ENCODE measurements at regions not wholly inside any gene's neighbourhood (a gene's known extent, or its start where the extent isn't known, plus 50 kb on each side); places are given as distances from the start of the nearest gene placed in this dataset.

DNA sequence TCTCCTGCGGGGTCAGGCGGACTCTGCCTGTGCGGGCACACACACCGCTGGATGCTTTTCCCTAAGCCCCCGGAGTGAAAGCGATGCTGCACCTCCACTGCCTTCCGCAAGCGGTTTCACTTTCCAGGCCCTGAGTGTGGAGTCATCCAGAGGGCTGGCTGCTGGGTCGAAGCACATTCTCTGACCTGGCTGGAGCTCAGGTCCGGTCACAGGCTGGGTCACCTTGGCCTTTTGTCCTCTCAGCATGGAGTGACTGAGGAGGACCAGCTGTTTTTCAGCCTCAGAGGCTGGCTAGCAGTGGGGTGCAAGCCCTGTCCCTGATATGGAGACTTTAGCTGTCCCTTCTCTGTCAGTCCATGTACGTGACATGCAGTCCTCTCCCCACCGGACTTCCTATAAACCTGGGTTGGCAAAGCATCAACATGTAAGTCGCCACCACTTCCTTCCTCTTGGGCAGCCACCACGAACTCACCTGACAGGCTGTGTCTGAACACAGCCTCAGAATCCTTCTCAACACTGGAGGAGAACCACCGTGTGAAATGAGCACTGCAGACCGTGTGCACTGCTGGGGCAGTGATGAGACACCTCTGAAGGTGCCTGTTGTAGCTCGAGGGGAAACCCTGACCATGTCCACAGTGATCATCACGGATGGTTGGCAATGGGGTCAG, 51.3 kb downstream of the GADD45G start:
- no peak for DNase-seq (ENCODE audit: low read depth)

DNA sequence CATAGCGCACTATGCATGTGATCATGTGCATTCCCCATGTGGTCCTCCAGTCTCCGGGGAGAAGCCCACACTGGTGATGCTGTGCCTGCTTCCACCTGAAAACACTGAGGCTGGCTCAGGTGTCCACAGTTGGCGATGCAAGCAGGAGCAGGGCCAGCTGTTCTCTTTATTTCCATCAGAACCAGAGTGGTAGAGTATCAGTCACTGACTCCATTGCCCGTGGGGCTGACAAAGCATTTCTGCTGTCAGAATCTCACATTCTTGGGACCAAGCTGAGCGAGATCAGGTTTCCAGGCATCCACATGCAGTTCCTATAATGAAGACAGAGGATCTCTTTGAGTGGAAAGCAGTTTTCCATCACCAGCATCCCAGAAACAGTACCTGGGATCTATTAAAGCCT, 52.5 kb downstream of the GADD45G start:
- DNase-seq (ENCODE audit: low read depth): no peak

DNA sequence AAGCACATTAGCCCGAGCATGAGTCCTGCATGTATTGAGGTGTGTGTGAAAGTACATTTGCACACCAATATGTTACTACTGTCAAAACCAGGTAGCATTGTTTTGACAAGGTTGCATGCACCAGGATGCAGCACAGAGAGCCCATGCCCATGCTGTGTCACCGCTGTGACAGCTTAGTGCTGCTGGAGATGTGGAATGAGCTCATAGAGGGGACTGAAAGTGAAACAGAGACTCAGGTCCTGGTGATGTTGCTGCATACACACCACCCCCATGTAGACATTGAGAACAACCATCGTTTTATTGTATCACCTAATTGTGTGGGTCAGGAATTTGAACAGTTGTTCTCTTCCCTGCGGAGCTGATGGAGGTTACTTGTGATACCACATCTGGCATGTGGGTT, 53.0 kb downstream of the GADD45G start:
- no peak for DNase-seq (ENCODE audit: low read depth)

DNA sequence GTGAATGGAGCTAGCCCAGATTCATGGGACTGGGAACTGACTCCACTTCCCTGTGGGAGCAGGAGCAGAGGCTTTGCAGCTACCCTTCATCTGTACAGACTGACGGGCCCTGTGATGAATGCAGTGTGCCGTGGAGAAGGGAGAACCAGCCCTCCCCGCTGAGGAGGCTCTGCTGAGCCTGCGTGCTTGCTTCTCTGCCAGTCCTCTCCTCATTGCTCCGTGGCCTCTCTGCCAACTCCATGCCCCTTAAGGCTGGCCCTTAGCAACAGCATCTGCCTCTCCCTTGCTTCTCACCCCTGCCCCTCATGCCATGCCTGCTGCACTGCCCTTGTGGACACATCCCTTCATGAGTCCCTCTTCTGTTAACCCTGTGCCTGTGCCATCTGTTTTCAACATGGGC, 53.6 kb downstream of the GADD45G start:
- DNase-seq (ENCODE audit: low read depth): no peak

DNA sequence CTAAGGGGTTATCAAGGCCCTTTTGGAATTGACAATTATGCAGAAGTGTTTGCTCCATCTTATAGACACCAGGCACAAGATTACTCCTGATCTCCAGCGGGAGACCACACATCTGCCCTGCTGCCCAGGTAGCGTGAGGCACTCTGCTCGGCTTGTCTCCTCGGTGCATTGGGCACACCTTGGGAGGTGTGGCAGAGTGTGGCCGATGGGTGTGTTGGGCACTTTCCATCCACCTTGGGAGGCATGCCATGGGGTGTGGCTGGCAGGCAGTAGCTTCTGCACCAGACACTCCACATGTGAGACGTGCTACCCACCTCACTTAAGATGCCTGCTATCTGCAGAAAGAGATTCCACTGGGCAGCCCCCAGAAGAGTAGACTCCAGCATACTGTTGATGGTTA, 54.1 kb downstream of the GADD45G start:
- DNase-seq (ENCODE audit: low read depth): no peak

DNA sequence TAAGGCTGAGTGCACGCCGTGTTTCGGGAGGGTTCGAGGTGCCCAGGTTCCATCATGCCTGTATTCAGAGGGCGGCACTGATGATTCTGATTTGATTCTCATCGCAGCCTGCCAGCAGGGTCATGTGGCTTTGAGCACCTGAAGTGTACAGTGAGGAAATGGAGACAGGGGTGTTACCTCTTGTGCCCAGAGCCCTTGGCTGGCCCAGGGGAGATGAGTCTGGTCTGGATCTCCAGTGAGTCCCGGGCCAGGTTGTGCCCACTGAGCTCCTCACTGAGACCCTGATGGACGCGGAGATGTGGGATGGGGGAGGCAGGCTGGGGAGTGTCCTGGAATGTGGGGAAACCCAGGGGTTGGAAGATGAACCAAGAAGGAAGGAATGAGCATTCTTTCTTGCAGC, 54.7 kb downstream of the GADD45G start:
- no peak for DNase-seq (ENCODE audit: low read depth)

DNA sequence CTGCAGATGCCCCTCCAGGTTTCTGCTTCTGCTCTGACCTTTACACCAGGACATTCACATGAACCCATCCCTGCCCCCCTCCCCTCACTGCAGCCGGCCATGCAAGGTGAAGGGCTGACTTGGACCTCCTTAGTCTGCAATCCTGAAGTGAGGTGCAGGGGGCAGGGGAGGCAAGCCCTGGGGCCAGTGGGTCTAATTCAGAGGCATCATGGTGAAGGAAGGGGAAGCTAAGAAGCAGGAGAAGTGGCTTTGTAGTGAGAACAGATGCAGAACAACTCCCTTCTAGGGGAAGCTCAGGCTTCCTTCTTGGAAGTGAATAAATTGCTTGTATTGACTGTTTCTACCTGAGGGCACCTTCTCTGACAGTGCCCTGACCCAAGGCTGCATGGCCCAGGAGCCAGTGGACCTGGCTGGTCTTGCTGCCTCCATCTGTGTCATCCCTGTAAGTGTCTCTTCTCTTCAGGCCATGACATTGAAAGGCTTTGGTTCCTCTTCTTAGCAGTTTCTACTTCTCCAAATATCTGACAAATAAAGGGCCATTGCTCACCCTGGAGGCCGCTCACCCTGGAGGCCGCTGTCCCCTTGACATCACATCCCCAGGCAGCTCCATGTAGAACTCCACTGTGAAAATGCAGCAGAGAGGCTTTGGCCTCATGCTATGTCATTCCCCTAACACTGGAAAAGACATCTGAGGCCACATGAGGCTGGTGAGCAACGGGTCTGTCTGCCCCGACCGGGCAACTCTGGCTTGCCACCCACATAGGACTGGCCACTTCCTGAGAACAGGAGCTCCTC, 55.3 kb downstream of the GADD45G start:
- DNase-seq (ENCODE audit: low read depth): no peak

DNA sequence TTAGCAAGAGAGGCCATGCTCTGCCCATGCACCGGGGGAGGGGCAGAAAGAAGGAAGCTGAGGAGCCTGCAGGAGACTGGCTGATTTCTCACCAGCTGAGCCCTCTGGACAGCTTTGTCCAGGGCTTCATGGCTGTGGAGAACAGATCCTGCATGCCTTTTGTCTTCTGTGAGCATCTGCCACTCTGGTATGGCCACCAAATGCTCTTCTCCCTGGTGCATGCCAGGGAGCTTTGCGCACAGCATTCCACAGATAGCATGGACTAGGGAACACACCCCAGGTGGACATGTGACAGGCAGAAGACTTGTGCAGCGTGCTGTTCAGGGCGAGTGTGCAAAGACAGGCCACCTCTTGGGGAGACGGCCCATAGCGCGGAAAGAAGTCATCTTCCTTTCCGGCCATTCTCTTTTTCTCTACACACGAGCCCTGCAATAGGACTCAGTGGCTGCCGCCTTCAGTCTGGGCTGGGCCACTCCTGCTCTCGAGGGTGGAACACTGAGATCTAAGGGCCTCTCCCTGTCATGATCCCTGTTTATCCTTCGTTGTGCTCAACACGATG, 56.7 kb downstream of the GADD45G start:
- DNase-seq (ENCODE audit: low read depth): no peak

DNA sequence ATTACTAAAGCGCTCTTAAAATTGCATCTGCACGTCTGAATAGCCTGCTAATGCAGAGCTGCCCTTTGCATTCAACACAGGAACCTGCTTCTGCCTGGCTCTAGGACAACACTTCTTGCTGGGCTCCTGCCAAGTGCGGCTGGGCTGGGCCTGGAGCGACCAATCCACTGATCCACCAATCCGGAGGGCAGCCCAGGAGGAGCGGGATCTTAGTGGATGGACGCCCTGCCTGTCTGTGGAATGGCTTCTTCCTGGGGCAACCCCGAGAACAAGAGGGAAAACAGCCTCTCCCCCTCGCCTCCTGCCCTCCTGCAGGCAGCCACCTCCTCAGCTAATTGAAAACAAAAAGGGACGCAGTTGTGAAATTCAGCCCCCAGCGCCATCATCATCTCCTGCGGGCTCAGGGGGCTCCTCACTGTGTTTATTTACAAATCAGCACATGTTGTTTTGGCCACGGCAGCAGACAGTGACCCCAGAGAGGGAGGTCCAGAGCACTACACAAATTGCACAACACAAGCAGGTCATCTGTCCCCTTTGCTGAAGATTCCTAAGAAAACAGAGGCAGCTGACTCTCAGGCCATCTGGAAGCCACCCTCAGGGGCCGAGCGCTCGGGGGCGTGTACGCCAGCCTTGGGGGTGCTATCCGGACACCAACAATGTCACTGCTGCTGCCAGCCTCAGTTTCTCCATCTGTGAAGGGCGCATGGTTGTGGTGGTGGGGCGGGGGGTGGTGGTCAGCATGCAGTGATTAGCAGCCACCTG, 57.3 kb downstream of the GADD45G start:
- DNase-seq (ENCODE audit: low read depth): peak; percentile 93

DNA sequence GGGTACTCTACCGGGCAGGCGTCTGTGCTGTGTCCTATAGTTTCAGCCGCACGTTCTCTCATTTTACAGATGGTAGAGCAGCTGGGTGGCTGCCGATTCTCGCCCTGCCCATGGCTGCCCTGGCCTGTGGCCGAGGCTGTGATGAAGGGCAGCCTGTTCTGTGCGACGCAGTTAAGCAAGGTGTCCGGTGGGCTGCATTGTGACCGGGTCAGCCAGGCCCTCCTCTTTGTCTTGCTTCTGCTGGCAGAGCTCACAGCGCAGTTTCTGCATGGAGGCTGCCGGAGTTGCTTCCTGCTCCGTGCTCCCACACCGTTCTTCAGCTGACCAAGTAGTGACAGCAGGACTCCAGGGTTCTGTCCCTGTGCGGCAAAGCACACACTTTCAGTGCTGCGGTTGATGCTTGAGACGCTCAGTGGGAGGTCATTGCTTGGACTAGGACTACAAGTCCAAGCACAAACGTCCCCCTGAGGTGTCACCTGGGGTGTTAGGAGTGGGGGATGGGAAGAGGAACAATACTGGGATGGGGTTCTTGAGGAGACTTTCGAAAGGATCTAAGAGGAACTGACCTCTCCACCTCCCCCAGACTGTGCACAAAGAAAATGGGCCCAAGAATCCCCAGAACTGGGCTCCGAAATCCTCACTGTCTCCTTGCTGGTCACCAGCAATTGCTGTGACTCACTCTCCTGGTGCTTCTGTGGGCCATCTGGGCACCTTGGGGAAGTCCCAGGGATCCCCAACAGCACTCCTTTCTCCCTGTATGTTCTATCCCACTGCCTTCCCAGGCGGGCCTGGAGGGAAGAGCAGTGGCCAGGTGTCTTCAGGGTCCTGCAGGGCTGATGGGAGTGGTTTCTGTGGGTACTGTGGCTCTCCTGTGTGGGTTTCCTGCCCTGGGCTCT, 58.2 kb downstream of the GADD45G start:
- peak; percentile 27 for DNase-seq (ENCODE audit: low read depth)

DNA sequence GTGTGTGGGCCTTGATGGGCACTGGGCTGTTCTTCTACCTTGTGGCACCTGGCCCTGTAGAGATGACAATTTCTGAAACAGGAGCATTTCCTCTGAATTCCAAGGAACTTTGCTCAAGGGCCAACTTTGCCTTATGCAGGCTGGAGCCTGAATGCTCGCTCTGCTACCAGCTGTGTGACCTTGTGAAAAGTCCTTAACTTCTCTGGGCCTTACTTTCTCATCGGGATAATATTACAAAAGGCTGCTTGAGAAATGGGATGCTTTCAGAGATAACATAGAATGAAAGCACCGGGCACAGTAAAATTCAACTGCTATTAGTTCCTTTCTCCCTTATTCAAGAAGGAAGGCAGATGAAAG, 58.8 kb downstream of the GADD45G start:
- no peak for DNase-seq (ENCODE audit: low read depth)

DNA sequence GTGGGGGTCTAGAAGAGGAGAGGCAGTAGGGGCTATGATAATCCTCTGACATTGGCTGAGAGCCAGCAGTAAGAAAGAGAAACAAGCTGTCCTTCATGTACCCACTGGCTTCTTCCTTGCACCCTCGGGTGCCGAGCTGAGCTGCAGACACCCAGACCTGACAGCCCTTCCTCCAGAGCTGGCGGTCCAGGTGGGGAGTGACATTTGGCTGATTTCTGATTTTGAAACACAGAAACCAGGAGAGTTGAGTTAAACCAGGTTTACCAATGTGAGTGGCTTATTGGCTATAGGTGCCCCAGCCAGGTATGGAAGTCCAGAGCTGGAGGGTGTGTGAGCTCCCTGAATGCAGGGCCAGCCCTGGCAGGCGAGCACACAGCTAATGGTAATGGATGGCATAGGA, 59.2 kb downstream of the GADD45G start:
- no peak for DNase-seq (ENCODE audit: low read depth)

DNA sequence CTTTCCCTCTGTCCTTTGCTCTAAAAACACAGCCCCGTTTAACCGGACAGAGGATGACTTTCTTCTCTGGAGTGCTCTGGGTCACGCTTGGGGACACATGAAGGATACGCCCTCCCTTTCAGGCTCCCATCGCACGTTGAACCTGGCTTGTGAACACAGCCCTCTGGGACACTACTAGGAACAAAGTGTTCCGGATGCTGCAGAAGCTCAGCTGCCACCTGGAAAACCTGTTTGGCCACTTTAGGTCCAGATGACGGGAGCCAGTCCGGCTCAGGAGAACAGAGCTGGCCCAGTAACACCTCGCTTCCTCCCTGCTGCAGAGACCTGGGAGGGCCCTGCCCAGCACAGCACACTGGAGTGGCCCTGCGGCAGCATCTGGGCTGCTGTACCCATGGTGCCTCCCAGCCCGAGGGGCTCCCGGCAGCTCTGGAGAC, 60.1 kb downstream of the GADD45G start:
- DNase-seq (ENCODE audit: low read depth): no peak

DNA sequence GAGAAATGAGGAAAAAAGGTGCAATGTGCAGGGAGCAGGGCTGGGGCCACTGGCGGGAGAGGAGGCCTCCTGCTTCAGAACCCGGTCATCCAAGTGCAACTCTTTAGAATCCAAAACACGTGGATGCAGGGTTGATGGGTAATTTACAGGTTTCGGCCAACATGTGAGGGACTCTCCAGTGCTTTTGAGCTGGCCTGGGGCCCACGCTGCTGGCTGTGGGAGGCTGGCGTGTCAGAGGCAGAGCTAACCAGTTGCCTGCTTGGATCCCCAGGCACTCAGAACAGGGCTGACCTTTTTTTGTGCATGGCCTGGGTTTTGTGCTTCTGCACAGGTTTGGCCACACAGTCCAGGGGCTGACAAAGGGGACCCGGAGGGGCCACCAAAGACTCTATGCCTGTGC, 61.6 kb downstream of the GADD45G start:
- no peak for DNase-seq (ENCODE audit: low read depth)

DNA sequence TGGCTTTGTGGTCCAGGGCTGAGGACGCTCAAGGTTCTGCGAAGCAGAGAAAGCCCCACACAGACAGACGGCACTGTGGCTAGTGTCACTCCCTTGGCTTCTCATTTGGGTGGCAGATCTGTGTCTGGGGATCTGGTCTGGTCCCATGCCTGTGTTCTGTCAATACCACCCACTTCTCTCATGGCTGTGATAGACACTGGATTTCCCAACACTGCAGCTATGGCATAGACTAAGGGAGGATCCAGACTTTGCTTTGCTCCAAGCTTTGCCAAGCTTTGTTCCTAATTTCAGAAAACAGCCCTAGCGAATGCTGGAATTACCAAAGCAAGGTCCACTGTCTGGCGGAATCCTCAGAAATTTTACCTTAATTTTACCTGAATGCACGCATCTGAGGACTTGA, 62.1 kb downstream of the GADD45G start:
- DNase-seq (ENCODE audit: low read depth): no peak

DNA sequence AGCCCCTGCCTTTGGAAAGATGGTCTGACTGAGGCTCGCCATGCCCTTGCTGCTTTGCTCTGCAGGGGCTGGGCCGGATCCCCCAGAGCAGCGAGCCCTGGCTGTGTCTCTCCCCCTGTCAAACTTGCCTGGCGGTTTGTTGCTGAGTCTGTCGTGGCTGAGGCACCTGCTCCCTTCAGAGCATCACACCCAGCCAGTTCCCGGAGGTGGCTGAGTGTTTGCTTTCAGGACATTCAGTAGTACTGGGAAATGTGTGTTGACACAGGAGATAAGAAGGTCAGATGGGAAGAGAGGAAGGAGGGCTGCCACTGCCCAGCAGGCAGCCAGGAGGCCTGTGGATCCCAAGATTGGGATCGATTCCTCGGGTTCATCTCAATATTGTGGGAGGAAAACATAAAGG, 62.9 kb downstream of the GADD45G start:
- no peak for DNase-seq (ENCODE audit: low read depth)

DNA sequence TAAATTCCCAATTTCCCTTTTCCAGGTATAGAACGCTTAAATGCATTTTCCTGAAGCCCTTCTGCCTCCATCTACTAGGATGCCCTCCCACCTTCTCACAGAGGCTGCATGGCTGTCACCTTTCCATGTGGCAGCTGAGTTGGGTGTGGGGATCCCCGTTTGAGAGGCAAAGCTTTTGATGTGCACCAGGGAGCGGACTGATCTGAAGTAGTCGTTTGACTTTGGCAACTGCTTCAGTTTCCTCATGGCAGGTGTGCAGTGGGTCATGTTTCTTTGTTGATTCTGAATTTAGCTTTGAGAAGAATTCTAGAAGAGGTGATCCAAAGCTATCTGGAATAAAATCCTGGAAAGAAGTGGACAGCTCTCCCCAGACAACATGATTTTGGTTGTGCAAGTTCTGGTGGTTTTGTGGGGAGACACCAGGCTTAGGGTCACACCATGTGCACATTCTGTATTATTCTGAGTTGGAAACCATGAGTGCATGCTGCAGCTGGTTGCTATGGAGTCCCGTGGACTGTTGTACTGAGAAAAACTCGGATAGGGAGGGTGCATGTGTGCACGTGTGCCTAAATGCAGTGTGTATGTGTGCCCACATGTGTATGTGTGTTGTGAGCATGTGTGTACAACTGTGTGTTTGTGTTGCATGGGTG, 63.5 kb downstream of the GADD45G start:
- no peak for DNase-seq (ENCODE audit: low read depth)

DNA sequence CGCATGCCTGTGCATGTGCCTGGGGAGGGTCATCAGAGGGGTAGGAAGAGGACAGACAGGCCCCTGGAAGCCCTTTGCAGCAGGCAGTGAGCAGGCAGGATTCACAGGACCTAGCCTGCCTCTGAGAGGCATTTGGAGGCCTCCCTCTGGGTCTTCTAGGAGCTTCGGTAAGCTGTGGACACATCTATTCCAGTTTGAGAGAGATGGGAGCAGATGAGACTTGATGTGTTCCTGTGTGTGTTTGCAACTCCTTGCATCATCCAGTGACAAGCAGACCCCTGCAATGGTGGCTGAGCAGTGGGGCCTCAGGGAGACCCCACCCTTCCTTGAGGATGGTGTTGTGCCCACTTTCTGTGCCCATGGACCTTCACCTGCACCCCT, 64.0 kb downstream of the GADD45G start:
- no peak for DNase-seq (ENCODE audit: low read depth)

DNA sequence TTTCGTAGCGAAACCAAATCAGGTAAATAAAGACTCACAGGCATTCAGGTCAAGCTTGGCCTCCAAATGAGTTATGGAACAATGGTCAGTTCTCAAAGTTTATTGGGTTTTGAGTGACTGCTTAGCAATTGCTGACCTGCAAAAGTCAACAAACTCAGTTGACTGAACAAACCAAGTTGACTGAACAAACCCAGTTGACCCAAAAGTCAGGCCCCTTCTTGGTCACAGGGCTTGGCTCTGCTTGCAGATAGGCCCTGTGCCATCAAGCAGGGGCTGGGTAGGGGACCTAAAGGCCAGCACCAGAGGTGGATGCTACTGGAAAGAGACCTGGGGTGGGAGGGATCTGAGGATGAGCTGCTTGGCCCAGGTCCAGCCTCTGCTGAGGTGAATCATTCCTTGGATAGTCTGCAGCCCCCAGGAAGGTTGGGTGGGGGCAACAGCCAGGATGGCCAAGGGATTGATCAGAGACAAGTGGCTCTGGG, 64.6 kb downstream of the GADD45G start:
- DNase-seq (ENCODE audit: low read depth): no peak

DNA sequence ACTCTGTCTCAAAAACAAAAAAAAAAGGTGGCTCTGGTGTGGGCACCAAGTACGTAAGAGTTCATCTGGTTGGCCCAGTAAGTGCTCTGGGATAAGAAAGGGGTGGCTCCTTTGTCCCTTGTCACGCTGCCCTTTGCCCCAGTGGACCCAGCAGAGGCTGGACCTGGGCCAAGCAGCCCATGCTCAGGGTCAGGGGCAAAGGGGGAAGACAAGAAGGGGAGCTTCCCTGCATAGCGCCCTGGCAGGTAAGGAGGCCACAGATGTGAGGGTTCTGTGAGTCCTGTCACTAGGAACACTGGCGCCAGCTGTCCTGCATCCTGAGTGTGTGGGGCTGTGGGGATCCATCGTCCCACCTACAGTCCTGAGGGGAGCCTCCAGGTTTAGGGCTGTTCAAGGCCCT, 65.3 kb downstream of the GADD45G start:
- DNase-seq (ENCODE audit: low read depth): no peak

All from M059J (cell line).